Neuronal stem cell (in vitro differentiated cells): ENCODE measurements at regions not wholly inside any gene's neighbourhood (a gene's known extent, or its start where the extent isn't known, plus 50 kb on each side); places are given as distances from the start of the nearest gene placed in this dataset.

Source experiments
- DNase-seq: peaks from one replicate; pipeline ENCODE4 v3.0.0-alpha.2; 2013; ENCODE audit warnings: low spot score
- H2AFZ ChIP-seq: one replicate; pipeline ENCODE4 v1.6.1; 2013; ENCODE audit warnings: mild to moderate bottlenecking, low read length, inconsistent platforms
- H2AK5ac ChIP-seq: 2 replicates; pipeline ENCODE4 v1.6.1; 2013; ENCODE audit warnings: low read depth, mild to moderate bottlenecking, inconsistent platforms, low read length, moderate library complexity, mixed read lengths
- H2BK120ac ChIP-seq: 2 replicates; pipeline ENCODE4 v1.6.1; 2013; ENCODE audit warnings: low read depth, mild to moderate bottlenecking, inconsistent platforms, low read length, moderate library complexity, mixed read lengths
- H2BK12ac ChIP-seq: one replicate; pipeline ENCODE4 v1.6.1; 2013; ENCODE audit warnings: low read length, inconsistent platforms
- H2BK15ac ChIP-seq: 2 replicates; pipeline ENCODE4 v1.6.1; 2013; ENCODE audit warnings: mild to moderate bottlenecking, low read length, inconsistent platforms, mixed read lengths
- H2BK5ac ChIP-seq: one replicate; pipeline ENCODE4 v1.6.1; 2013; ENCODE audit warnings: inconsistent platforms, mild to moderate bottlenecking, low read length, moderate library complexity
- H3K14ac ChIP-seq: one replicate; pipeline ENCODE4 v1.6.1; 2013; ENCODE audit warnings: low read length, inconsistent platforms
- H3K18ac ChIP-seq: 2 replicates; pipeline ENCODE4 v1.6.1; 2013; ENCODE audit warnings: low read length, inconsistent platforms
- H3K23ac ChIP-seq: 2 replicates; pipeline ENCODE4 v1.6.1; 2013; ENCODE audit warnings: low read depth, mild to moderate bottlenecking, mixed read lengths, low read length, inconsistent platforms; ENCODE audit not compliant: poor library complexity
- H3K27ac ChIP-seq: replicated peaks from 3 replicates; pipeline ENCODE4 v1.5.1; 2013; ENCODE audit warnings: low read length, inconsistent platforms
- H3K27me3 ChIP-seq, 3 experiments: 2 replicates each; pipeline ENCODE4 v1.6.1; 2013; ENCODE audit warnings: low read length in 3 of 3, mild to moderate bottlenecking in 2 of 3, inconsistent platforms in 1 of 3, low read depth in 1 of 3, mixed read lengths in 1 of 3, moderate library complexity in 1 of 3; ENCODE audit not compliant: control insufficient read depth in 3 of 3, insufficient read depth in 3 of 3
- H3K36me3 ChIP-seq, 2 donors: replicated peaks in 1 of 2; 2 replicates each; pipeline ENCODE4 v1.6.1; 2013; ENCODE audit warnings: low read length in 2 of 2; ENCODE audit not compliant: control insufficient read depth in 2 of 2, insufficient read depth in 2 of 2
- H3K4ac ChIP-seq: 2 replicates; pipeline ENCODE4 v1.6.1; 2013; ENCODE audit warnings: inconsistent platforms, mild to moderate bottlenecking, low read length, moderate library complexity
- H3K4me1 ChIP-seq, 2 donors: 1 replicate in 1 of 2; 2 replicates in 1 of 2; pipeline ENCODE4 v1.6.1; 2013; ENCODE audit warnings: low read length in 2 of 2, low read depth in 1 of 2; ENCODE audit not compliant: control insufficient read depth in 2 of 2, insufficient read depth in 1 of 2
- H3K4me2 ChIP-seq: one replicate; pipeline ENCODE4 v1.6.1; 2013; ENCODE audit warnings: mild to moderate bottlenecking, low read length, inconsistent platforms; ENCODE audit not compliant: insufficient read depth, poor library complexity, severe bottlenecking
- H3K4me3 ChIP-seq, 2 donors: 2 replicates each; pipeline ENCODE4 v1.5.1; 2013; ENCODE audit warnings: low read length in 2 of 2, mild to moderate bottlenecking in 2 of 2, inconsistent platforms in 1 of 2, moderate library complexity in 1 of 2
- H3K79me1 ChIP-seq: one replicate; pipeline ENCODE4 v1.6.1; 2013; ENCODE audit warnings: low read depth, mild to moderate bottlenecking, inconsistent platforms, low read length, moderate library complexity
- H3K9ac ChIP-seq: one replicate; pipeline ENCODE4 v1.6.1; 2013; ENCODE audit warnings: mild to moderate bottlenecking, low read depth, low read length, inconsistent platforms; ENCODE audit not compliant: poor library complexity
- H3K9me3 ChIP-seq, 2 donors: replicated peaks in 1 of 2; 2 replicates each; pipeline versions ENCODE3 to v1.6.1; 2013; ENCODE audit warnings: low read length in 2 of 2, mild to moderate bottlenecking in 2 of 2, inconsistent platforms in 1 of 2, low read depth in 1 of 2, mixed read lengths in 1 of 2, moderate library complexity in 1 of 2; ENCODE audit not compliant: control insufficient read depth in 2 of 2, insufficient read depth in 1 of 2
- H4K8ac ChIP-seq: one replicate; pipeline ENCODE4 v1.6.1; 2013; ENCODE audit warnings: low read depth, mild to moderate bottlenecking, inconsistent platforms, low read length, moderate library complexity
- H4K91ac ChIP-seq: one replicate; pipeline ENCODE4 v1.6.1; 2013; ENCODE audit warnings: low read length, low read depth, mild to moderate bottlenecking, inconsistent platforms; ENCODE audit not compliant: poor library complexity
- WGBS, 2 donors: extraction: QIAGEN DNeasy Blood & Tissue Kit; methylation state at CpG; one replicate each; pipeline ENCODE4 v1.1.7; 2013; ENCODE audit warnings: missing lambda C conversion rate in 2 of 2, mixed read lengths in 1 of 2; ENCODE audit not compliant: insufficient read length in 2 of 2, insufficient replicate concordance in 1 of 2; ENCODE audit errors: extremely low coverage in 2 of 2; 5-methylcytosine and 5-hydroxymethylcytosine counted together

- no CpG with 5 or more reads among the region's 12 CpGs for WGBS, 2 donors
- Histone ChIP-seq H3K23ac (peak overlapping the region; percentile 27), H3K4ac (no peak overlapping the region), H3K4me3 (no peak overlapping the region), H3K79me1 (no peaks in the 10 kb centered on the region), H3K18ac (no peak overlapping the region), H2BK5ac (no peak overlapping the region), H2BK12ac (no peak overlapping the region), H2AFZ (no peak overlapping the region), H3K27me3 (no peaks in the 10 kb centered on the region), H3K9ac (no peak overlapping the region), H2BK120ac (no peak overlapping the region), H4K91ac (no peak overlapping the region), H2AK5ac (no peak overlapping the region), H3K4me2 (no peak overlapping the region), H3K9me3 (no peaks in the 10 kb centered on the region), H4K8ac (no peak overlapping the region), H3K27ac (no peak overlapping the region), H3K4me1 (peaks cover 0 to 2% of the 10 kb centered on the region in 2 donors), H3K14ac (no peak overlapping the region), H2BK15ac (no peak overlapping the region), H3K36me3 (no peaks in the 10 kb centered on the region)
- DNase-seq = no peak
These were observed 223.8 kb upstream of the BOD1L1 start for GRCh38 chr4:13851085-13851940.

- Histone ChIP-seq H3K4me3 (no peak overlapping the region), H4K91ac (no peak overlapping the region), H3K36me3 (no peaks in the 10 kb centered on the region), H2BK15ac (no peak overlapping the region), H2AK5ac (no peak overlapping the region), H3K79me1 (no peaks in the 10 kb centered on the region), H3K27ac (no peak overlapping the region), H3K23ac (no peak overlapping the region), H4K8ac (no peak overlapping the region), H3K4me1 (peaks cover 0 to 2% of the 10 kb centered on the region in 2 donors), H3K9ac (no peak overlapping the region), H2BK5ac (no peak overlapping the region), H3K27me3 (no peaks in the 10 kb centered on the region), H2AFZ (no peak overlapping the region), H3K9me3 (no peaks in the 10 kb centered on the region), H2BK12ac (no peak overlapping the region), H3K4me2 (no peak overlapping the region), H3K14ac (no peak overlapping the region), H3K18ac (no peak overlapping the region), H2BK120ac (no peak overlapping the region), H3K4ac (no peak overlapping the region)
- WGBS, 2 donors = no CpG with 5 or more reads among the region's 1 CpG
- no peak for DNase-seq
These were observed 224.9 kb upstream of the BOD1L1 start for GRCh38 chr4:13852411-13852810.

GRCh38 chr4:13856387-13856786 lies 228.9 kb upstream of the BOD1L1 start:
- Histone ChIP-seq H3K4me3 (no peak overlapping the region), H3K14ac (no peak overlapping the region), H3K79me1 (no peaks in the 10 kb centered on the region), H2BK5ac (no peak overlapping the region), H3K36me3 (no peaks in the 10 kb centered on the region), H2BK120ac (peak overlapping the region; percentile 73), H3K4me2 (no peak overlapping the region), H3K18ac (no peak overlapping the region), H2BK15ac (no peak overlapping the region), H3K27ac (no peak overlapping the region), H2AK5ac (no peak overlapping the region), H4K8ac (no peak overlapping the region), H3K9ac (no peak overlapping the region), H3K23ac (no peak overlapping the region), H3K4ac (no peak overlapping the region), H2AFZ (no peak overlapping the region), H3K9me3 (no peaks in the 10 kb centered on the region), H3K27me3 (no peaks in the 10 kb centered on the region), H3K4me1 (peaks cover 0 to 11% of the 10 kb centered on the region in 2 donors), H4K91ac (no peak overlapping the region), H2BK12ac (no peak overlapping the region)
- no peak for DNase-seq
- WGBS, 2 donors = no CpG with 5 or more reads among the region's 5 CpGs

- Histone ChIP-seq H2AK5ac (no peak overlapping the region), H2BK120ac (no peak overlapping the region), H3K4me2 (no peak overlapping the region), H3K23ac (no peak overlapping the region), H3K4me1 (peaks cover 0 to 11% of the 10 kb centered on the region in 2 donors), H3K14ac (no peak overlapping the region), H4K91ac (no peak overlapping the region), H3K27me3 (no peaks in the 10 kb centered on the region), H2AFZ (no peak overlapping the region), H3K9me3 (no peaks in the 10 kb centered on the region), H3K4ac (no peak overlapping the region), H3K27ac (no peak overlapping the region), H3K9ac (no peak overlapping the region), H3K4me3 (no peak overlapping the region), H3K79me1 (no peaks in the 10 kb centered on the region), H2BK12ac (no peak overlapping the region), H3K18ac (no peak overlapping the region), H3K36me3 (no peaks in the 10 kb centered on the region), H2BK5ac (no peak overlapping the region), H4K8ac (no peak overlapping the region), H2BK15ac (no peak overlapping the region)
- WGBS, 2 donors = no CpG with 5 or more reads among the region's 2 CpGs
- no peak for DNase-seq
These were observed 229.9 kb upstream of the BOD1L1 start for GRCh38 chr4:13857397-13857796.
